ENCODE measurements at regions not wholly inside any gene's neighbourhood (a gene's known extent, or its start where the extent isn't known, plus 50 kb on each side); places are given as distances from the start of the nearest gene placed in this dataset.
"Not testable (repeated sequence)": the region's sequence is repeated elsewhere in the genome, so short reads cannot be mapped to it uniquely, and the experiment has no call there.

DNA sequence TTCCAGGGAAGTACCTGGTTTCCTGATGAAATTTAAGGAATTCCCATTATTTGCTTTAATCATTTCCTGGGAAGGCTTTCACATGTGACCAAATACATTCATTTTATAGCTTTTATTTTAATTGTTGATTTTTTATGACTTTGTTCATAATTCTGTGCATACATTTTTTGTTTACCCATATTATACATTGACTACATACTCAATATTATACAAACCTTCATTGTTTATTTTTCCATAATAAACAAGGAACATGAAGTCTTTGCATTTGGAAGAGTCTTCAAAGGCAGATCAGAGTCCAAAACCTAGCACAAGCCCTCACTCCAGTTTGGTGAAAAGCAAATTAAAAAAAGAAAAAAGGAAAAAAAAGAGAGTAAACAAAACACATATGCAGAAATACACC, 218.3 kb upstream of the NRIP1 start:
- no peak for DNase-seq

DNA sequence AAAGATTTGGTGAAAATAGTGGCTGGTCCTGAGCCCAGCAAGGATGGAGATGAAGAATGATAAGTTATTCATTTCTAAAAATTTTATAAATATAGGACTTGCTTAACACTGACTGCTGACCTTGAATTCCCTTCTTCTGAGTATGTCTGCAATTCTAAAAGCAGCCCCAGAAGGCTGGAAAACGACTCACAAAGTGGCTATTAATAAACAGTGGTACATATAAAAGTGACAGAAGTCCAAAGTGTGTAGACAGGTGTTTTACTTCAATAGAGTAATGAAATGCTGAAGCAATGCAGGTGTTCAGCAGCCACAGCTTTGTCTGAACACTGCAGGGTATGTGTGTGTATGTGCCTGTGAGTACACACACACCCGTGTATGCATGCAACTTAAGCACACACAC, 219.0 kb upstream of the NRIP1 start:
- DNase-seq, result no peak

DNA sequence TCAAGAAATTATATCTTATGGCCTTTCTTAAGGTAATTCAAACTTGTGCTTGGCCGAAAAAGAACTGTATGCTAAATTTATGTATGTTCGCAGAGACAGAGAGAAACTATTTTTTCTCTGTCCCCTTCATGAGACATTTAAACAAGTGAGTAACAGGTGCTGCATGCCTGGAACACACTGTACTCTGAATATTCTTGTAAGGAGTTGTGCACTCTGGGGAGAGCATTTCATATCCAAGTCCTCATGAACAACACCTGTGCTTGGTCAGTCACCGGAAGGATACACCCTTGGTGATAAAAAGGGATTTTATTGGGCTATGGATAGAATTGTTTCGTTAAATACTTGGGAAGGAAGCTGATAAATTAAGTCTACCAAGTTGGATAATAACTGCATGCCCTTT, 220.8 kb upstream of the NRIP1 start:
- no peak for DNase-seq

DNA sequence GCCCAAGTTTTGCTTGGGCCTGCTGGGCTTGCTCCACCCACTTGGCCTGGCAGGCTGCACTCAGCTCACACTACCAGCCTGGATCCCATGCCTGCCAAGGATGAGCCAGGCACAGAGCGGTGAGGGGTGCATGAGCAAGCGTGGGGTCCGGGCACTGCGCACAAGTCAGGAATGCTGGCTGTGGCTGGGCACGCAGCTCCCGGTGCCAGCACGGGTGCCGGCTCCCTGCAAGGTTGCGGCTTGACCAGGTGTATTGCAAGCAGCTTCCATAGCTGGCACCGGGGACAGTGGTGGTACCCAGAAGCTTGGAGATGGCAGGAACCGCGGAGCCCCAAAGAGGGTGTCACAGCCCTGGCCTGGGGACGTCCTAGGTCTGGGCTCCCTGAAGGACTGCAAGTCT, 224.4 kb upstream of the NRIP1 start:
- no peak for DNase-seq

DNA sequence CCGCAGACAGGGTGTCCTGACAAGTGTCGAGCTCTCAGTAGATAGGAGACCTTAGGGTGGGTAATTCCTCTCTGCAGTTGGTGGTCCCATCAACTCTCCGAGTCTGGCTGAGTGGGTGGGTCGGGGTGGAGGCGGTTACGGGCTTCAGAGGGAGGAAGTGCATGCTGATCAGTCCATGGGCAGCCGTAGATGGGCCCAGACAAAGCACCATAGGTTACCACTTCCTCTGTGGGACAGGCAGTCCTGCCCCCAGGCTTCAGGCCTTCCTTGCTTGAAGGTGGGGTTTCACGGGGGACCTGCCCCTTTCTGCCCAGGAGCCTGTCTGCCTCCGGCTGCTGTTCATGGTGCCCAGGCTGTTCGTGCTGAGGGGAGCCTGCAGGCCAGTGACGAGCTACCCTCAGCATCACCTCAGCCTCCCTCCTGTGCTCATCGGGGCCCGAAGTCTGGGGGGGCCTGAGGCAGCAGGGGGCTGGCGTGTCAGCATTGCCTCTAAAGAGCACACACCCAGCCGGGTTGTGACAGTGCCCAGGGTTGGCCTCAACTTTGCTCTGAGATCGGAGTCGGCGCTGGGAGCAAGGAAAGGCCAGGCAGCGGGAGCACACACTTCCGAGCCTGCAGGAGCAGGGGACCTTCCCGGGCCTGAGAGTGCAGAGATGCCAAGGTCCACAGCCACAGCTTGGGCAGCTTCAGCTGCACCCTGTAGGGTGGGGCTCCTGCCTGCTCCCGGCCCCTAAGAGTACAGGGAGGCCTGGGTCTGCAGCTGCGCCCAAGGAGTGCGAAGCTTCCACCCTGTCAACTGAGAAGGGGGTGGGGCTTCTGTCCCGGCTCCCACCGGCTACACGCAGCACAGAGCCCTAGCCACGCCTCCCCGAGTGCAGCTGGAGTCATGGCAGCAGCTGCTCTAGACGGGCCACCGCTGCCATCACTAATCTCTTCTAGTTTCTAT, 225.4 kb upstream of the NRIP1 start:
- no peak for DNase-seq

DNA sequence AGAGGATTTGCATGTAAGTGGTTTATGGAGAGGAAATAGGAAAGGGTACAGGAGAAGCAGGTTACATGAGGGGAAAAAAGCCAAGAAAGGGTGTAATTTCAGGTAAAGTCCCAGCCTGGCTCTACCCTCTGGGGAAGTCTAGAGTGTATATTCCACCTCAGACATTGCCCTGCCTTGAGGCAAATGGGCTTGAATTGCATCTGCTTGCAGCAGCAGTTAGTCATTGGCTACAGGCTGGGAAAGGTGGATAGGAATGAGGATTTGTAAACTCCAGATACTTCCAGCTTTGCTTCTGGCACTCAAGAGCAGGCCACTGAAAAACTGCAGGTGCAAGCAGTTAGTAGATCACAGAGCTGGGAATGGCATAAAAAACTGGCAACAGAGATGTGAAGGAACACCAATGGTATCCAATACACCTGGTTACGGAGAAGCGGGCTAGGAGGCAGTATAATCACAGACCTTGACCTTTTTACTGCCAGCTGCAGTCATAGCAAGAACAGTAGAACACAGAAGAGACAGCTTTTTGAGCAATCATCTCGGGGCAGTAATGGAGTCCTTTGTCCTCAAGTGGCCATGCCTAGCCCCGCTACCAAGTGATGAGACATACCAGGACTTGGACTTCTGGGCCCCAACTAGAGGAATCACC, 226.9 kb upstream of the NRIP1 start:
- no peak for DNase-seq

DNA sequence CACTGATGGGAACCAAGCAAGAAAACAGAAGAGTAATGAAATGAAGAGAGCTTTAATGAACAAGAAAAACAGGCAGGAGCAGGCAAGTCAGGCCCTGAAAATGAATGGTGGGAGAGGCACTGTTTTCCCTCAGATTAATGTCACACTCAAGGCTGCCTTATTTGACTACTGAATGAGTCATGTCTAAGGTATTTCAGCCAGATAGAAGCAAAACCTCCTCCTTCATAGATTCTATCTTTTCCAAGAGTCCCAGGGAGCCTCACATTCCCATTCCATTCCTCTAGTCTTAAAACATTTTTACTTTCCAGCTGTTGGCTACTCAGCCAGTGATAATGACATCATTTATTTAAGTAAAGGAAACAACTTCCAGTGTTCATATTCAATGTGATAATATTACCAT, 228.4 kb upstream of the NRIP1 start:
- DNase-seq, result no peak

DNA sequence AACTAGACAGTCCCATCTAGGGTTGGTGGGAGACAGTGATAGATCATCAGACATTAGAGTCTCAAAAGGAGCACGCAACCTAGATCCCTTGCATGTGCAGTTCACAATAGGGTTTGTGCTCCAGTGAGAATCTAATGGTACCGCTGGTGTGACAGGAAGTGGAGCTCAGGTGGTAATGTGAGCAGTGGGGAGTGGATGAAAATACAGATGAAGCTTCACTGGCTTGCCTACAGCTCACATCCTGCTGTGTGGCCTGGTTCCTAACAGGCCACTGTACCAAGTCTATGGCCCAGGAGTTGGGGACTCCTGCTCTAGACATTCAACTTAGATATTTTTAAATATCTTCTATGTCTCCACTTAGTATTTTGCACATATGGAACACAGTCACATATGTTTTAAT, 231.1 kb upstream of the NRIP1 start:
- no peak for DNase-seq

DNA sequence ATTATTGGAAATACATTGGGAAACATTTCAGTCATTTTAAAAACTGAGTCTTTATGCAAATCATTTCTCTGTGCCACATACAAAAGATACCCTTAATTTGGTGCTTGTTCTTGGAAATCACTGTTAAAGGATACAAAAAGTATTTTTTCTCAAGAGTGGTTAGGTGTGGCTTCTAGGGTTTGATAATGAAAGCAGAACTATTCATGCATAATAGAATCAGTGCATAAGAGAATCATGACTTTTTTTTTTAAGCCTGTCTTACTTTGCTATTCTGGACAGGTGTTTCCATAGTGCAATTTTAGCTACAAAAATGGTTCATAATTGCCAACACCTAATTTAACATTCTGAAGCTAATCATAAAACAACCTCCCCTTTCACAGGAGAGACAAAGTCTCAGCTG, 233.0 kb upstream of the NRIP1 start:
- DNase-seq, result no peak

DNA sequence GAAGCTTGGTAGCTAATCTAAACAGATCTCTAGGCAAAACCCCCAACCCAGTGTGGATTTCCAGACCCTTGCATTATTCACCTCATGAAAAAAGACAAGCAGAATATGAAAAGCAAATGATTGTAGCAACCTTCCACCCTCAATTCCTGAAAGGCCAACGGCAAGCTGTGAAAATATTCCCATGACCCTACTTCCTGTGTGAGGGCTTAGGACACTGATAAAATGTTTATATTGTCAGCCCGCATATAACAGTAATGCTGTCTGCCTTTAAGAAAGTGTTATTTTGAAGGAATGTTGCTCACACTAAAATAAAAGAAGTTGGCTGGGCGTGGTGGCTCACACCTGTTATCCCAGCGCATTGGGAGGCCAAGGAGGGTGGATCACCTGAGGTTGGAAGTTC, 233.5 kb upstream of the NRIP1 start:
- DNase-seq, result no peak

DNA sequence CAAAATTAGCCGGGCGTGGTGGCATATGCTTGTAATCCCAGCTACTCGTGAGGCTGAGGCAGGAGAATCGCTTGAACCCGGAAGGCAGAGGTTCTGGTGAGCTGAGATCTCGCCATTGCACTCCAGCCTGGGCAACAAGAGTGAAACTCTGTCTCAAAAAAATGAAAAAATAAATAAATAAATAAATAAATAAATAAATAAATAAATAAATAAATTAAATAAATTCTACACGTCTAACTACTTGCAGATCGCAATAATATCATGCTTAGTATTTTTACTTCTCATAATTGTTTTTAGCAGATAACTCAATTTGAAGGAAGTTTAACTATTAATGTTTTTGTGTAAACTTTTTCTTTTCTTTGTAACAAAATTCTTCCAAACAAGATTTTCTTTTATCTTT, 234.0 kb upstream of the NRIP1 start:
- not testable (repeated sequence) for DNase-seq

DNA sequence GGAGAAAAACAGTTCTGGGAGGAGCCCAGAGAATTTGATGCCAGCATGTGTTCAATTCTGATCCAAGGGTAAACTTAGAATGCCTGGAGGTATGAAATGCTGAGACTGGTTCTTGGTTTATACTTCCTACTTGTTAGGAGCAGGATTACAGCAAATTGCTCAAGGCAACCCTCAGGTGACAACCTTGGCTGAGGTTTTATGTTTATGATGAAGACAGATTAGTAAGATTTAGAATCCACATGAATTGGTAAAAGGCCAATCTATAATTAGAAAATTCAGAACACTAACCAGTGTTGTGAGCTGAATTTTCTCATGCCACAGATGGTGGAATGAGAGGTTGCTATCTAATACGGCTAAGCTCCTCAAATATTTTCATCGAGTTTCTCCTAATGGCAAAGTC, 235.3 kb upstream of the NRIP1 start:
- DNase-seq, result no peak

DNA sequence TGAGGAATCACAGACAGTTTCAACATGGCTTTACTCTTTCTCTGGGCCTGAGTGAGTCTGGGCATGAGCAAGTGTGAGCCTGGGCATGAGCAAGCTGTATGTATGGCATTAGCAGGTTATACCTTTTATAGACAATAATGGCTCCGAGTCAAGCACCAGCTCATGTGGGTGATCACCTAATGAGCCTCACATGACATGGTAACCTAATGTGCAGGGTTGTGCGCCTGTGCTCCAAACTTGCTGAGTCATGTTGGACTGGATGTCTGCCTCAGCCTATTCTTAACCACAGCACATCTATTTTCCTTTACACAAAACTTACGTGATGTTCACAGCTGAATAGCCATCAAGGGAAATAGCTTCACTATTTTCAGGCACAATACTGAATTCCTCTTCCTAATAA, 236.2 kb upstream of the NRIP1 start:
- DNase-seq, result no peak

DNA sequence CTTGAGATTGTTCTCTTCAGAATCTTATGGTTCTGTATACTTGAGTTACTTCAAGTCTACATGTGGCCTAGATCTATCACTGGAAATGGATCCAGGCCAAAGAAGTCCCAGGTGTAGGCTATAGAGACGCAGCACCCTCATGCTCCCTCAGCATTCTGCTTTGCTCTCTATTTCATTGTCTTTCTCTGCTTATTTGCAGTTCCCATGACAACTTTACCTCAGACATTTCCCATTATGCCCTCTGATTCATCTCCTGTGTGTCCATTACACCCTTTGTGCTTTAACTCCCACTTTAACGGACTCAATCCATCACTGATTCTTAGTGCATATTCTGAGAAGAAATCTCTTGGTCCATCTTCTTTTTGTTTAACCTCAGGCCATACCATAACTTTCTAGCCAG, 236.9 kb upstream of the NRIP1 start:
- DNase-seq, result no peak

DNA sequence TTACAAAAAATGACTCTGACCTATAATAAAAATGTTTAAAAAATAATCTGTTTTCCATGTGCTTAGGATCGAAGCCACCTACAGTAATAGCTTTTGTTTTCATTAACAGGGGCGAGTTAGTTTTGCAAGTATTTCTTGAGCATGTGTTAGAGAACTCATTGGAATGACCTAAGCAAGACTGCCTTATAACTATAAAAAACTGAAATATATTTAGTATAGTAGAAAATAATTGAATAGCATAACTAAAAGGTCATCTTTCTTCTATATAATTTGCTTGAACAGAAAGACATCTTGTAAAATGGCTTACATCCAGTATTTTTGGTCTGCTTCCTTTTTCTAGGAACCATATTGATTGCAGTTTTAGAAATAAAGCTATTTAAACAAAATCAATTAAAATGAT, 241.5 kb upstream of the NRIP1 start:
- no peak for DNase-seq

DNA sequence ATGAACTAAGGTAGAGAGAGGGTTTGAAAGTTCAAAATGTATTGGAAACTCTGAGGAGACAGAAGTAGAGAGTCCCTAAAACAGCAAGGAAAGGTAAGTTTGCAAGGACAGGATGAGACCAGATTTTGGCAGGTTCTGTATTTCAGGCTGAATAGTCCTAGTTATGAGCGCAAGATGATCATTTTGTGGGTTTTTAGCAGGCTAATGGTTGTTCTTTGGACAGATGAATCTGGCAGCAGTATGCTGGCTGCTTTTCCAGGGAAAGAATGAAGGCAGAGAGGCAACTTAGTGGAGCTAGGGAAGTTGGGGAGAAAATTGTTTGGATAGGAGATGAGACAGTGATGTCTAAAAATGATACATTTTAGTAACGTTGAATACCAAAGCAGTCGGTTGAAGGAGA, 243.5 kb upstream of the NRIP1 start:
- no peak for DNase-seq

DNA sequence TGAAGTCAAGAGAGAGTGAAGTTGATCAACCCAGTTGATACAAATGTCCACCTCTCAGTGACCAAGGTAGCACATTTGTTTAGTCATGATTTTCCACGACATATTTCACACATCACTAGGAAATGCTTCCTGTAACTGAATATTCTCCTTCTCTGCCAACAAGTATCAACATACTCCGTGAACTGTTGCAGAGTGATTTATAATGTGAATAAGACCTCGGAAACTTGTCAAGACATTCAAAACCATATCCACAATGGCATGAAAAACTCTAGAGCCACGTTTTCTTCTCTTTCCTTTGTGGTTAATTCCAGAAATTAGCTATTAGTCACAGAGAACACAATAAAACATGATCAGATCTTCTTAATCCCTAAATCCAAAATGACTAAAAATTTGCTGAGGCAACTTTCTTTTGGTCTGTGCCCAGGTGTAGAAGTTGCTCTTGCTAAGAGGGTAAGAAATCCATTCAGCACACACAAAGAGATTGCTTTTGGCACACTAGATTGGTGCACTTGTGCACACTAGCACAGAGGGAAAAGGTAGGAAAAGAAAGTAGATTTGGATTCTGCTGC, 244.3 kb upstream of the NRIP1 start:
- no peak for DNase-seq

DNA sequence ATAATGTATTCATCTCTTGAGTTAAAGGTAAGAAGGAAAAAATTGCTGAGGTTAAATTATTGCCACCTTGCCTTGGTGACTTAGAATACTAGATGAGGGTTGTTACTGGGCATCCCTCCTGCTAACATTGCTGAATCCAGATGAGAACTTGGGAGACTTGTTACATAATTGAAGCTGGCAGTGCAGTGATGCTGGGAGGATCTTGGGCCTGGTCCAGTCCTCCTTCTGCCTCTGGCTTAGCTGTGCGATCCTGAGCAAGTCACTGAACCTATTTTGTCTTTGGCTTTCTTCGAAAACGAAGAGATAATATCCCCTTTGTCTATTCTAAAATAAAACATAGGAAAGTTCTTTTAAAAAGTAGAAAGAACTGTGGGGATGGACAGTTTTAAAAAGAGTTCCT, 244.9 kb upstream of the NRIP1 start:
- no peak for DNase-seq

DNA sequence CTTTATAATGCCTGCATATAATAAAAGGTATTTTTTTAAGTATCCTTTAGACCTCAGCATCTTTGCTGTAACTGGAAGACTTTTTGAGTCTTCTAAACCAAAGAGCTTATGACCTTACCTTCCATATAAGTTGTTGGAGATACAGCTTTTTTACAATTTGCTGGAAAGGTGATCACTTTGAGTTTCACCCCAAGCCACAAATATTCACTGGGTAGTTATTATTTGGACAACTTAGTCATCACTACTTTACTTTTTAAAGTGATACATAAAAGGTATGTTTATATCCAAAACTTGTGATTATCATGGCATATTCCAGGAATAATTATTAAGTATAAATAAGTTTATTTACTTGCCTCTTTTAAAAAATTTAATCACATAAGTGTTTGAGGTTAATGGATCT, 246.7 kb upstream of the NRIP1 start:
- DNase-seq, result no peak

DNA sequence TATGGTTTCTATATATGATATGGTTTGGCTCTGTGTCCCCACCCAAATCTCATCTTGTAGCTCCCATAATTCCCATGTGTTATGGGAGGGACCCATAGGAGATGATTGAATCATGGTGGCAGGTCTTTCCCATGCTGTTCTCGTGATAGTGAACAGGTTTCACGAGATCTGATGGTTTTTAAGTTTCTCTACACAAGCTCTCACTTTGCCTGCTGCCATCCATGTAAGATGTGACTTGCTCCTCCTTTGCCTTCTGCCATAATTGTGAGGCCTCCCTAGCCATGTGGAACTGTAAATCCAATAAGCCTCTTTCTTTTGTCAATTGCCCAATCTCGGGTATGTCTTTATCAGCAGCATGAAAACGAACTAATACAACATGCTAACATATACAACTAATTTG, 252.2 kb upstream of the NRIP1 start:
- DNase-seq, result not testable (repeated sequence)

DNA sequence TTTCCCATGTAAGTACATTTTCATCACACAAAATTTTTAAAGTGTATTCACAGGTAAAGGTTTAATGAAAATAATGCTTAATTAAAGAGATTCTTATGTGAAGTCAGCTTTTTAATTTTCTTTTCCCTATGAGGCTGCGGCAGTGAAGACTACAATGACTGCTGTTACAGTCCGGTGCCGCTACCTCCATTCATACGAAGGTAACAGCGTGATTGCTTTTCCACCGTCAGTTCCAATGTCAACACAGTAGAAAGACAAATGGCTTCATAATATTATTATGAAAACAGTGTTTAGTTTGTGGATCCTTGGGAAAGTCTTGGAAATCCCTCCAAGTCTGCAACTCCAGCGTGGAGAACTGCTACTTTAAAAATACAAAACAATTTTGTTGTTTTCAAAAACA, 254.9 kb upstream of the NRIP1 start:
- DNase-seq, result no peak

DNA sequence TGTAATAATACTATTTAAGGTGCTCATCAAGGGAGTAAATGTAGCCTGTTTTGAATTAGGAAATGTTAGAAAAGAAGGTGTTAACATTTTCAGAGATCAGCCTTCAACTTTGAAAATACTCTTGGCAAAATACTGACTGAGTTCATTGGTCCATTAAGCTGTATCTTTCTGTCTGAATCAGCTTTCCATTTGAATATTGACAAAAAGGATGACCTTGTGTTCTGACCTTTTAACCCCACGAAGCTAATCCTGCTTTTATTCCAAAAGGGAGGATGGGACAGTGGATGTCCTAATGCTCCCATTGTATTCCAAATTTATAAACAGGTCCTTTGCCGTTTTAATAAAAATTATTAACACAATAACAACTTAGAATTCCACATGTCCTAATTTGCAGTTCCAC, 259.7 kb upstream of the NRIP1 start:
- DNase-seq, result no peak

DNA sequence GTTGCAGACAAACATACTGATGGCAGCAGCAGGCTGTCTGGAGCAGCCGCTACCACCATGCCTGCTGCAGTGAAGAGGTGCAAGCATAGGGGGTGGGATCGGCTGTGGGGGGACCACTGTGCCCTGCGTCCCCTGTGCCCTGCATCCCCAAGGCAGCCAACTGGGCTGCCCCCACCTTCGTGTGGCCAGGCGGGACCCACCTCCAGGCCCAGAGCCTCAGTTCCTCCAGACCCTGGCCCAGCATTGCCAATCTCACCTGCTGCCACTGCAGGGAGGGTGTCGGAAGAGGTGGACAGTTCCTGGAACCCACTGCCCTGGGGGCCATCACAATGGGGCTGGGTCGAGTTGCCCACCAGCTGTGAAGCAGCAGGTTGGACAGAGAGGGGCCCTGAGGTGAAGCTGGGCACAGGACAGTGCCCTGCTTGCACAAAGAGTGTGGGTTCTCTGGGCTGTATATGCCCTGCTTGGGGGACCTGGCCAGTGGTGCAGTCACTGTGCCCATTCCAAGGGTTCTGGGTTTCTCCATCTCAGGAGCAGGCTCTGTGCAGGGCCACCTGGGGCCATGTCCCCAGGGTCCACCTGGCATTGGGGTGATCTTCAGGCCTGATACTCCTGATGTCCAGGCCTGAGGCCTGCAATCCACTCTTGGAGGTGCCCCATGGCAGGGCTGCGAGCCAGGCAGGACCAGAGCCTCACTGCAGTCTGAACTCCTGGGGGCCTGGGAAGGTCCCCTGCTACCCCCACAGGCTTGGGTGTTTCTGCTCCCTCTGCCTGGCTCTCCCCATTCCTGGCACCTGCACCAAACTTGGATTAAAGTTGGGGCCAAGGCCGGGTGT, 261.4 kb upstream of the NRIP1 start:
- DNase-seq, result no peak

Data from suppressor macrophage treated with lipopolysaccharide for 4 hours (primary cell).